Loucy (cell line): ENCODE measurements at regions not wholly inside any gene's neighbourhood (a gene's known extent, or its start where the extent isn't known, plus 50 kb on each side); places are given as distances from the start of the nearest gene placed in this dataset.

Experiments used
- H2AFZ ChIP-seq: fragments of 200-600 bp; sonication (generic); 2 replicates; pipeline ENCODE4 v1.6.0; 2016; ENCODE audit warnings: antibody characterized with exemption, mild to moderate bottlenecking, low read length, moderate library complexity
- H3F3A ChIP-seq: fragments of 200-600 bp; 2 replicates; pipeline ENCODE4 v1.6.0; 2016; ENCODE audit warnings: antibody characterized with exemption, low read depth, mild to moderate bottlenecking
- H3K27me3 ChIP-seq: fragments of 200-600 bp; sonication (generic); 2 replicates; pipeline ENCODE4 v1.6.1; 2014; ENCODE audit warnings: low read length, mild to moderate bottlenecking; ENCODE audit not compliant: insufficient read depth, poor library complexity, severe bottlenecking
- H3K36me3 ChIP-seq: fragments of 200-600 bp; sonication (generic); 2 replicates; pipeline ENCODE4 v1.6.1; 2016; ENCODE audit warnings: low read length; ENCODE audit not compliant: insufficient read depth
- H3K4me1 ChIP-seq: fragments of 200-600 bp; sonication (generic); 2 replicates; pipeline ENCODE4 v1.5.1; 2014; ENCODE audit warnings: low read length, mild to moderate bottlenecking; ENCODE audit not compliant: insufficient read depth, poor library complexity, severe bottlenecking
- H3K4me2 ChIP-seq: fragments of 200-600 bp; sonication (generic); 2 replicates; pipeline ENCODE4 v1.6.0; 2014; ENCODE audit warnings: antibody characterized with exemption, low read length, low read depth, mild to moderate bottlenecking; ENCODE audit not compliant: poor library complexity, severe bottlenecking
- H3K4me3 ChIP-seq: fragments of 200-600 bp; sonication (generic); 2 replicates; pipeline ENCODE4 v1.5.1; 2014; ENCODE audit warnings: low read length, mild to moderate bottlenecking, mixed read lengths; ENCODE audit not compliant: poor library complexity, severe bottlenecking
- H3K79me2 ChIP-seq: fragments of 200-600 bp; sonication (generic); 2 replicates; pipeline ENCODE4 v1.6.1; 2014; ENCODE audit warnings: low read length; ENCODE audit not compliant: insufficient read depth
- H3K9ac ChIP-seq: fragments of 200-600 bp; sonication (generic); 2 replicates; pipeline ENCODE4 v1.6.0; 2014; ENCODE audit warnings: mild to moderate bottlenecking, low read depth, low read length, moderate library complexity; ENCODE audit not compliant: poor library complexity, severe bottlenecking
- H3K9me2 ChIP-seq: fragments of 200-600 bp; sonication (generic); replicated peaks from 2 replicates; pipeline ENCODE4 v1.6.1; 2016; ENCODE audit warnings: low read depth, low read length, mixed read lengths
- H3K9me3 ChIP-seq: fragments of 200-600 bp; sonication (generic); 2 replicates; pipeline ENCODE4 v1.6.1; 2014; ENCODE audit warnings: mild to moderate bottlenecking, antibody characterized with exemption, low read length, low read depth; ENCODE audit not compliant: insufficient read depth
- H4K20me1 ChIP-seq: fragments of 200-600 bp; sonication (generic); 2 replicates; pipeline ENCODE4 v1.6.0; 2014; ENCODE audit warnings: antibody characterized with exemption, low read length, mild to moderate bottlenecking; ENCODE audit not compliant: insufficient read depth, poor library complexity, severe bottlenecking
- EZH2phosphoT487 ChIP-seq: fragments of 200-600 bp; IDR thresholded peaks from 2 replicates; pipeline ENCODE4 v1.6.1; 2018; ENCODE audit warnings: antibody characterized with exemption, mild to moderate bottlenecking, moderate library complexity, borderline replicate concordance
- TF ChIP-seq, protein P1 (sequence below): fragments of 200-600 bp; sonication (generic); conservative IDR thresholded peaks from 2 replicates; pipeline ENCODE4 v1.5.1; 2014; ENCODE audit warnings: mild to moderate bottlenecking, antibody characterized with exemption, low read length

GRCh38 chr4:56212774-56213173, 174.5 kb downstream of the AASDH start:
- H3F3A ChIP-seq = no peaks in the 10 kb centered on the region
- H3K9me3 ChIP-seq = peaks cover 11% of the 10 kb centered on the region; the same call in 1 of the 2 replicates
- no peaks in the 10 kb centered on the region for H3K9me2 ChIP-seq
- H4K20me1 ChIP-seq = no peaks in the 10 kb centered on the region
- no peak overlapping the region for H3K4me2 ChIP-seq
- peaks cover 10% of the 10 kb centered on the region for H3K4me1 ChIP-seq
- H3K4me3 ChIP-seq = no peak overlapping the region
- H3K9ac ChIP-seq = no peak overlapping the region
- H3K36me3 ChIP-seq = no peaks in the 10 kb centered on the region
- H3K79me2 ChIP-seq = no peaks in the 10 kb centered on the region
- H3K27me3 ChIP-seq = no peaks in the 10 kb centered on the region
- no peak overlapping the region for H2AFZ ChIP-seq
- TF ChIP-seq EZH2phosphoT487 = no peak

DNA sequence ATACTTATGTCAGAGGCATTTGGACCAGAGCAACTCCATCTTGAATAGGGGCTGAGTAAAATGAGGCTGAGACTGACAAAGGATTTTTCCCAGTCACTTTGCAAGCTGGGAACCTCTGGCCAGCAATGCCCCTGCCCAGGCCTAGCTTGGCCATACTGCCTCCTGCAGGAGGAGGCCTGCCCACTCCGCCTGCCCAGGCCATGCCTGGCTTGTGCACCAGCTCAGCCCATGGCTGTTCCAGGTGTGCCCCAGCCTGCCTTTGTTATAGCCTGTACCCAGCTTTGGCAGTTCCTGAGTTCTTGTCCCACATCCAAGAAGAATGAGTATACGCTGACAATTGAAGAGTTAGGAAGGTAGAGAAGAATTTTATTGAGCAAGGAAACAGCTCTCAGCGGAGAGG, 176.1 kb downstream of the AASDH start:
- Histone ChIP-seq H3K9me2 (no peaks in the 10 kb centered on the region), H4K20me1 (no peaks in the 10 kb centered on the region), H3K4me1 (peaks cover 7% of the 10 kb centered on the region), H3K4me2 (no peak overlapping the region), H3F3A (no peaks in the 10 kb centered on the region), H3K79me2 (no peaks in the 10 kb centered on the region), H3K27me3 (no peaks in the 10 kb centered on the region), H3K4me3 (no peak overlapping the region), H3K36me3 (no peaks in the 10 kb centered on the region), H3K9me3 (peaks cover 11% of the 10 kb centered on the region; the same call in 1 of the 2 replicates), H3K9ac (no peak overlapping the region), H2AFZ (no peak overlapping the region)
- TF ChIP-seq, protein P1, sequence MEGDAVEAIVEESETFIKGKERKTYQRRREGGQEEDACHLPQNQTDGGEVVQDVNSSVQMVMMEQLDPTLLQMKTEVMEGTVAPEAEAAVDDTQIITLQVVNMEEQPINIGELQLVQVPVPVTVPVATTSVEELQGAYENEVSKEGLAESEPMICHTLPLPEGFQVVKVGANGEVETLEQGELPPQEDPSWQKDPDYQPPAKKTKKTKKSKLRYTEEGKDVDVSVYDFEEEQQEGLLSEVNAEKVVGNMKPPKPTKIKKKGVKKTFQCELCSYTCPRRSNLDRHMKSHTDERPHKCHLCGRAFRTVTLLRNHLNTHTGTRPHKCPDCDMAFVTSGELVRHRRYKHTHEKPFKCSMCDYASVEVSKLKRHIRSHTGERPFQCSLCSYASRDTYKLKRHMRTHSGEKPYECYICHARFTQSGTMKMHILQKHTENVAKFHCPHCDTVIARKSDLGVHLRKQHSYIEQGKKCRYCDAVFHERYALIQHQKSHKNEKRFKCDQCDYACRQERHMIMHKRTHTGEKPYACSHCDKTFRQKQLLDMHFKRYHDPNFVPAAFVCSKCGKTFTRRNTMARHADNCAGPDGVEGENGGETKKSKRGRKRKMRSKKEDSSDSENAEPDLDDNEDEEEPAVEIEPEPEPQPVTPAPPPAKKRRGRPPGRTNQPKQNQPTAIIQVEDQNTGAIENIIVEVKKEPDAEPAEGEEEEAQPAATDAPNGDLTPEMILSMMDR = no peak
- no peak for TF ChIP-seq EZH2phosphoT487

GRCh38 chr4:56210397-56210796, 176.9 kb downstream of the AASDH start:
- Histone ChIP-seq H3K27me3 (no peaks in the 10 kb centered on the region), H4K20me1 (no peaks in the 10 kb centered on the region), H3K79me2 (no peaks in the 10 kb centered on the region), H3K36me3 (no peaks in the 10 kb centered on the region), H3K4me1 (no peaks in the 10 kb centered on the region), H3F3A (no peaks in the 10 kb centered on the region), H3K4me3 (no peak overlapping the region), H3K4me2 (no peak overlapping the region), H3K9me2 (no peaks in the 10 kb centered on the region), H3K9me3 (peaks cover 11% of the 10 kb centered on the region; the same call in 1 of the 2 replicates), H2AFZ (no peak overlapping the region), H3K9ac (no peak overlapping the region)
- no peak for TF ChIP-seq EZH2phosphoT487
- TF ChIP-seq, protein P1 = no peak

GRCh38 chr4:56209767-56210166, 177.5 kb downstream of the AASDH start:
- Histone ChIP-seq H3K36me3 (no peaks in the 10 kb centered on the region), H3F3A (no peaks in the 10 kb centered on the region), H3K4me1 (no peaks in the 10 kb centered on the region), H3K4me2 (no peak overlapping the region), H3K27me3 (no peaks in the 10 kb centered on the region), H3K79me2 (no peaks in the 10 kb centered on the region), H3K9ac (no peak overlapping the region), H2AFZ (no peak overlapping the region), H3K9me3 (peaks cover 11% of the 10 kb centered on the region; the same call in 1 of the 2 replicates), H3K4me3 (no peak overlapping the region), H4K20me1 (no peaks in the 10 kb centered on the region), H3K9me2 (no peaks in the 10 kb centered on the region)
- TF ChIP-seq EZH2phosphoT487 = no peak
- TF ChIP-seq, protein P1 = no peak
